ENCODE measurements at regions not wholly inside any gene's neighbourhood (a gene's known extent, or its start where the extent isn't known, plus 50 kb on each side); places are given as distances from the start of the nearest gene placed in this dataset.
"Not testable (repeated sequence)": the region's sequence is repeated elsewhere in the genome, so short reads cannot be mapped to it uniquely, and the experiment has no call there.

GRCh38 chrX:144219035-144219434 lies 335.2 kb downstream of the UBE2NL start:
- Histone ChIP-seq H3K36me3 (replicated peaks in 1 of 2; ENCODE audit: control insufficient read depth in 2 of 2, insufficient read depth in 2 of 2, low read length in 2 of 2) (no peaks in the 10 kb centered on the region), H3K18ac (ENCODE audit: low read length) (no peak overlapping the region), H3K14ac (ENCODE audit: low read length) (no peak overlapping the region), H3K79me1 (ENCODE audit: low read depth, low read length) (no peaks in the 10 kb centered on the region), H4K91ac (ENCODE audit: low read depth, low read length, poor library complexity) (no peak overlapping the region), H3K9ac (ENCODE audit: low read depth, low read length, poor library complexity) (no peak overlapping the region), H2BK5ac (ENCODE audit: low read length) (no peak overlapping the region), H2AFZ (ENCODE audit: low read length) (no peak overlapping the region), H3K27ac (replicated peaks; ENCODE audit: low read length) (no peak overlapping the region), H3K4ac (ENCODE audit: low read length) (no peak overlapping the region), H3K9me3 (replicated peaks in 1 of 2; ENCODE audit: control insufficient read depth in 2 of 2, insufficient read depth in 1 of 2, low read depth in 1 of 2, low read length in 2 of 2) (no peaks in the 10 kb centered on the region), H2BK12ac (ENCODE audit: low read length) (no peak overlapping the region), H3K23ac (ENCODE audit: low read depth, low read length, poor library complexity) (no peak overlapping the region), H3K4me3 (ENCODE audit: low read length in 2 of 2) (no peak overlapping the region), H2BK120ac (ENCODE audit: low read depth, low read length) (no peak overlapping the region), H3K27me3 (ENCODE audit: control insufficient read depth in 3 of 3, insufficient read depth in 3 of 3, low read depth in 1 of 3, low read length in 3 of 3) (no peaks in the 10 kb centered on the region), H3K4me1 (ENCODE audit: control insufficient read depth in 2 of 2, insufficient read depth in 1 of 2, low read depth in 1 of 2, low read length in 2 of 2) (peaks cover 0 to 3% of the 10 kb centered on the region in 2 donors), H3K4me2 (ENCODE audit: insufficient read depth, low read length, poor library complexity, severe bottlenecking) (no peak overlapping the region), H4K8ac (ENCODE audit: low read depth, low read length) (no peak overlapping the region), H2AK5ac (ENCODE audit: low read depth, low read length) (no peak overlapping the region), H2BK15ac (ENCODE audit: low read length) (no peak overlapping the region)
- no peak for DNase-seq (ENCODE audit: low spot score)
- no CpG with 5 or more reads among the region's 4 CpGs for WGBS, 2 donors (ENCODE audit: extremely low coverage in 2 of 2, insufficient read length in 2 of 2, insufficient replicate concordance in 1 of 2)

DNA sequence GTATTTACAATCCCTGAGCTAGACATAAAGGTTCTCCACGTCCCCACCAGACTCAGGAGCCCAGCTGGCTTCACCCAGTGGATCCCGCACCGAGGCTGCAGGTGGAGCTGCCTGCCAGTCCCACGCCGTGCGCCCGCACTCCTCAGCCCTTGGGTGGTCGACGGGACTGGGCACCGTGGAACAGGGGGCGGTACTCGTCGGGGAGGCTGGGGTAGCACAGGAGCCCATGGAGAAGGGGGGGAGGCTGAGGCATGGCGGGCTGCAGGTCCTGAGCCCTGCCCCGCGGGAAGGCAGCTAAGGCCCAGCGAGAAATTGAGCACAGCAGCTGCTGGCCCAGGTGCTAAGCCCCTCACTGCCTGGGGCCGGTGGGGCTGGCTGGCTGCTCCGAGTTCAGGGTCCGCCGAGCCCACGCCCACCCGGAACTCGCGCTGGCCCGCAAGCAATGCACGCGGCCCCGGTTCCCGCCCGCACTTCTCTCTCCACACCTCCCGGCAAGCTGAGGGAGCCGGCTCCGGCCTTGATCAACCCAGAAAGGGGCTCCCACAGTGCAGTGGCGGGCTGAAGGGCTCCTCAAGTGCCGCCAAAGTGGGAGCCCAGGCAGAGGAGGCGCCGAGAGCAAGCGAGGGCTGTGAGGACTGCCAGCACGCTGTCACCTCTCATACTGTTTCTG lies 347.4 kb downstream of the UBE2NL start:
- DNase-seq (ENCODE audit: low spot score) = not testable (repeated sequence)

DNA sequence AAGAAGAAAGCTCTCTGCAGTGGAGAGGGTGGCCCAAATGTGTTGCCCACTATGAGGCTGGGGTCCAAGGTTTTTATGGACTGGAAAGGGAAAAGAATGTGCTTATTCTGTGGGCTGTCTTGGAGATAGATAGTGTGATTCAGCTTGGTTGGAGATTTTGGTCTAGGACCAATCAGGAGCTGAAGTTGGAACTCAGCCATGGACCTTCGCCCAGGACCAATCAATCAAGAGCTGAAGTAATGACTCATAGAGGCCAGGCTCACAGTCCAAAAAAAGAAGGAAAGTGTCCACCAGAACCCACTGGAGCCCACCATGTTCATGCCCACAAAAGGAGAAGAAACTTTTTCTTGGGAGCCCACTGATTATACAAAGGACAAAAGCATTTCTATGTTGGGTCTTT lies 369.5 kb downstream of the UBE2NL start:
- Histone ChIP-seq H2AFZ (ENCODE audit: low read length) (no peak overlapping the region), H2AK5ac (ENCODE audit: low read depth, low read length) (no peak overlapping the region), H3K14ac (ENCODE audit: low read length) (no peak overlapping the region), H3K27ac (replicated peaks; ENCODE audit: low read length) (no peak overlapping the region), H4K8ac (ENCODE audit: low read depth, low read length) (no peak overlapping the region), H4K91ac (ENCODE audit: low read depth, low read length, poor library complexity) (no peak overlapping the region), H3K36me3 (replicated peaks in 1 of 2; ENCODE audit: control insufficient read depth in 2 of 2, insufficient read depth in 2 of 2, low read length in 2 of 2) (no peaks in the 10 kb centered on the region), H2BK15ac (ENCODE audit: low read length) (no peak overlapping the region), H3K4me2 (ENCODE audit: insufficient read depth, low read length, poor library complexity, severe bottlenecking) (no peak overlapping the region), H2BK5ac (ENCODE audit: low read length) (no peak overlapping the region), H3K9me3 (replicated peaks in 1 of 2; ENCODE audit: control insufficient read depth in 2 of 2, insufficient read depth in 1 of 2, low read depth in 1 of 2, low read length in 2 of 2) (no peaks in the 10 kb centered on the region), H3K23ac (ENCODE audit: low read depth, low read length, poor library complexity) (no peak overlapping the region), H3K4ac (ENCODE audit: low read length) (no peak overlapping the region), H2BK120ac (ENCODE audit: low read depth, low read length) (no peak overlapping the region), H3K79me1 (ENCODE audit: low read depth, low read length) (no peaks in the 10 kb centered on the region), H3K4me1 (ENCODE audit: control insufficient read depth in 2 of 2, insufficient read depth in 1 of 2, low read depth in 1 of 2, low read length in 2 of 2) (no peaks in the 10 kb centered on the region), H3K9ac (ENCODE audit: low read depth, low read length, poor library complexity) (no peak overlapping the region), H3K18ac (ENCODE audit: low read length) (no peak overlapping the region), H3K4me3 (ENCODE audit: low read length in 2 of 2) (no peak overlapping the region), H2BK12ac (ENCODE audit: low read length) (no peak overlapping the region), H3K27me3 (ENCODE audit: control insufficient read depth in 3 of 3, insufficient read depth in 3 of 3, low read depth in 1 of 3, low read length in 3 of 3) (no peaks in the 10 kb centered on the region)
- no CpG with 5 or more reads among the region's 1 CpG for WGBS, 2 donors (ENCODE audit: extremely low coverage in 2 of 2, insufficient read length in 2 of 2, insufficient replicate concordance in 1 of 2)
- DNase-seq (ENCODE audit: low spot score) = no peak

More for the DNA sequence above, 347.4 kb downstream of the UBE2NL start:
- H3K4me1 ChIP-seq (ENCODE audit: control insufficient read depth in 2 of 2, insufficient read depth in 1 of 2, low read depth in 1 of 2, low read length in 2 of 2); H3K27me3 ChIP-seq (ENCODE audit: control insufficient read depth in 3 of 3, insufficient read depth in 3 of 3, low read depth in 1 of 3, low read length in 3 of 3); H3K4ac ChIP-seq (ENCODE audit: low read length); H3K36me3 ChIP-seq (replicated peaks in 1 of 2; ENCODE audit: control insufficient read depth in 2 of 2, insufficient read depth in 2 of 2, low read length in 2 of 2); H3K9me3 ChIP-seq (replicated peaks in 1 of 2; ENCODE audit: control insufficient read depth in 2 of 2, insufficient read depth in 1 of 2, low read depth in 1 of 2, low read length in 2 of 2); H3K4me3 ChIP-seq (ENCODE audit: low read length in 2 of 2); H3K9ac ChIP-seq (ENCODE audit: low read depth, low read length, poor library complexity); H2BK5ac ChIP-seq (ENCODE audit: low read length); H2AFZ ChIP-seq (ENCODE audit: low read length); H3K79me1 ChIP-seq (ENCODE audit: low read depth, low read length); H4K91ac ChIP-seq (ENCODE audit: low read depth, low read length, poor library complexity); H3K4me2 ChIP-seq (ENCODE audit: insufficient read depth, low read length, poor library complexity, severe bottlenecking); H2BK12ac ChIP-seq (ENCODE audit: low read length); H4K8ac ChIP-seq (ENCODE audit: low read depth, low read length); H2BK15ac ChIP-seq (ENCODE audit: low read length); H2BK120ac ChIP-seq (ENCODE audit: low read depth, low read length); H3K14ac ChIP-seq (ENCODE audit: low read length); H3K18ac ChIP-seq (ENCODE audit: low read length); H2AK5ac ChIP-seq (ENCODE audit: low read depth, low read length); H3K23ac ChIP-seq (ENCODE audit: low read depth, low read length, poor library complexity); H3K27ac ChIP-seq (replicated peaks; ENCODE audit: low read length): not testable (repeated sequence)
- WGBS, 2 donors (ENCODE audit: extremely low coverage in 2 of 2, insufficient read length in 2 of 2, insufficient replicate concordance in 1 of 2) = no CpG with 5 or more reads among the region's 40 CpGs

DNA sequence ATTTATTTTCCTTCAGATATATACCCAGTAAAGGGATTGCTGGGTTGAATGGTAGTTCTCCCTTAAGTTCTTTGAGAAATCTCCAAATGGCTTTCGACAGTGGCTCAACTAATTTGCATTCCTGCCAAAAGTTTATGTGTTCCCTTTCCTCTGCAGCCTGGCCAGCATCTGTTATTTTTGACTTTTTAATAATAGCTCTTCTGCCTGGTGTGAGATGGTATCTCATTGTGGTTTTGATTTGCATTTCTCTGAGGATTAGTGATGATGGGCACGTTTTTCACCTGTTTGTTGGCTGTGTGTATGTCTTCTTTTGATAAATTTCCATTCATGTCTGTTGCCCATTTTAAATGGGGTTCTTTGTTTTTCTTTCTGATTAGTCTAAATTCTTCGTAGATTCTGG lies 375.2 kb downstream of the UBE2NL start:
- H3K4me1 ChIP-seq (ENCODE audit: control insufficient read depth in 2 of 2, insufficient read depth in 1 of 2, low read depth in 1 of 2, low read length in 2 of 2) = no peaks in the 10 kb centered on the region
- no peak for DNase-seq (ENCODE audit: low spot score)

More for the DNA sequence above, 375.2 kb downstream of the UBE2NL start:
- Histone ChIP-seq H3K14ac (ENCODE audit: low read length) (no peak overlapping the region), H3K23ac (ENCODE audit: low read depth, low read length, poor library complexity) (no peak overlapping the region), H3K18ac (ENCODE audit: low read length) (no peak overlapping the region), H2AFZ (ENCODE audit: low read length) (no peak overlapping the region), H3K27ac (replicated peaks; ENCODE audit: low read length) (no peak overlapping the region), H3K4ac (ENCODE audit: low read length) (no peak overlapping the region), H3K9ac (ENCODE audit: low read depth, low read length, poor library complexity) (no peak overlapping the region), H3K79me1 (ENCODE audit: low read depth, low read length) (no peaks in the 10 kb centered on the region), H2BK15ac (ENCODE audit: low read length) (no peak overlapping the region), H3K4me2 (ENCODE audit: insufficient read depth, low read length, poor library complexity, severe bottlenecking) (no peak overlapping the region), H2AK5ac (ENCODE audit: low read depth, low read length) (no peak overlapping the region), H2BK120ac (ENCODE audit: low read depth, low read length) (no peak overlapping the region), H2BK5ac (ENCODE audit: low read length) (no peak overlapping the region), H3K36me3 (replicated peaks in 1 of 2; ENCODE audit: control insufficient read depth in 2 of 2, insufficient read depth in 2 of 2, low read length in 2 of 2) (no peaks in the 10 kb centered on the region), H4K8ac (ENCODE audit: low read depth, low read length) (no peak overlapping the region), H3K9me3 (replicated peaks in 1 of 2; ENCODE audit: control insufficient read depth in 2 of 2, insufficient read depth in 1 of 2, low read depth in 1 of 2, low read length in 2 of 2) (no peaks in the 10 kb centered on the region), H3K27me3 (ENCODE audit: control insufficient read depth in 3 of 3, insufficient read depth in 3 of 3, low read depth in 1 of 3, low read length in 3 of 3) (no peaks in the 10 kb centered on the region), H4K91ac (ENCODE audit: low read depth, low read length, poor library complexity) (no peak overlapping the region), H2BK12ac (ENCODE audit: low read length) (no peak overlapping the region), H3K4me3 (ENCODE audit: low read length in 2 of 2) (no peak overlapping the region)
- WGBS, 2 donors (ENCODE audit: extremely low coverage in 2 of 2, insufficient read length in 2 of 2, insufficient replicate concordance in 1 of 2) = no CpG with 5 or more reads among the region's 3 CpGs

Data from neuronal stem cell (in vitro differentiated cells).